ENCODE measurements at regions not wholly inside any gene's neighbourhood (a gene's known extent, or its start where the extent isn't known, plus 50 kb on each side); places are given as distances from the start of the nearest gene placed in this dataset.

DNA sequence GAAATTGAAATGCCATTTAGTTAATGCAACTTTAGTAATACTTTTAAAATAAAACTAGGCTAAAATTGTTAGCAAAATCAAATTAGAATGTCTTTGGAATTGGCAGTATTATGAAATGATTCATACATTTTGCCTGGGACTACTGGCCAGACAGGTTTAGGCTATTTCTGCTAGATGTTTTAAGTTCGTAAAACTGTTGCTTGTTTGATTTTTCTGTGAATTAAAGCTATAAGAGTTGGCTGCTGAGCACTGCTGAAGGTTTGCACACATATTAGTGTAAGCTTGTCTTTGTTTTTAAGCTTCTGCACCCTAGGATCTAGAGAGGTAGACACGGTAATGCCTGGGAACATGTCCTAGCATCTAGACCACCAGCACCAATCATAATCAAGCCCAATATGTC, 1094.6 kb upstream of the ADGRL4 start:
- H3K4me3 ChIP-seq: no peak overlapping the region
- H3K27ac ChIP-seq: no peak overlapping the region
- H3K27me3 ChIP-seq: no peaks in the 10 kb centered on the region
- intact Hi-C loops (cut with DNase I; ENCODE audit: low total_unique reads): no loop called here
- H3K4me1 ChIP-seq: no peaks in the 10 kb centered on the region
- H3K9me3 ChIP-seq: peaks cover 0 to 11% (median 9%) of the 10 kb centered on the region in 3 donors
- TF ChIP-seq, protein P1, sequence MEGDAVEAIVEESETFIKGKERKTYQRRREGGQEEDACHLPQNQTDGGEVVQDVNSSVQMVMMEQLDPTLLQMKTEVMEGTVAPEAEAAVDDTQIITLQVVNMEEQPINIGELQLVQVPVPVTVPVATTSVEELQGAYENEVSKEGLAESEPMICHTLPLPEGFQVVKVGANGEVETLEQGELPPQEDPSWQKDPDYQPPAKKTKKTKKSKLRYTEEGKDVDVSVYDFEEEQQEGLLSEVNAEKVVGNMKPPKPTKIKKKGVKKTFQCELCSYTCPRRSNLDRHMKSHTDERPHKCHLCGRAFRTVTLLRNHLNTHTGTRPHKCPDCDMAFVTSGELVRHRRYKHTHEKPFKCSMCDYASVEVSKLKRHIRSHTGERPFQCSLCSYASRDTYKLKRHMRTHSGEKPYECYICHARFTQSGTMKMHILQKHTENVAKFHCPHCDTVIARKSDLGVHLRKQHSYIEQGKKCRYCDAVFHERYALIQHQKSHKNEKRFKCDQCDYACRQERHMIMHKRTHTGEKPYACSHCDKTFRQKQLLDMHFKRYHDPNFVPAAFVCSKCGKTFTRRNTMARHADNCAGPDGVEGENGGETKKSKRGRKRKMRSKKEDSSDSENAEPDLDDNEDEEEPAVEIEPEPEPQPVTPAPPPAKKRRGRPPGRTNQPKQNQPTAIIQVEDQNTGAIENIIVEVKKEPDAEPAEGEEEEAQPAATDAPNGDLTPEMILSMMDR (IDR thresholded peaks at IDR 0.05): no peak
- DNase-seq: no peak
- H3K36me3 ChIP-seq: no peaks in the 10 kb centered on the region

DNA sequence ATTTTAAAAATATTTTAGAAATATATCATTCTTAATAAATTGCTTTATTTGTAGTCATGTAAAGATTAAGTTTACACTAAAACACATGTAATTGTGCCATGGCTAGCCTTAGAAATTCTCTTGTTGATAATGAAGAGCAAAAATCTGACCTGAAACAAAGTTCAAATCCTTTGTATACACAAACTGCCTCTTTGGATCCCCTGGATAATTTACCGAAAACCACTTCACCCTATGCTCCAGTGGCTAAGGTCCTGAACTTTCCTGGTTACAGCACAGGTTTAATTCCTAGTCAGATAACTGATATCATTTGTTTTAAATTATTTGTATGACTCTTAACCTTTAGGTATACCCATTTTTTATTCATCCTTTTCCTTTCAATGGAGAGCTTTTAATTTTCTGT, 1093.2 kb upstream of the ADGRL4 start:
- no peak overlapping the region for H3K4me3 ChIP-seq
- TF ChIP-seq, protein P1 (IDR thresholded peaks at IDR 0.05): no peak
- H3K36me3 ChIP-seq: no peaks in the 10 kb centered on the region
- DNase-seq: no peak
- intact Hi-C loops (cut with DNase I; ENCODE audit: low total_unique reads): no loop called here
- H3K27ac ChIP-seq: no peak overlapping the region
- H3K27me3 ChIP-seq: no peaks in the 10 kb centered on the region
- H3K9me3 ChIP-seq: peaks cover 0 to 11% (median 9%) of the 10 kb centered on the region in 3 donors
- H3K4me1 ChIP-seq: no peaks in the 10 kb centered on the region

DNA sequence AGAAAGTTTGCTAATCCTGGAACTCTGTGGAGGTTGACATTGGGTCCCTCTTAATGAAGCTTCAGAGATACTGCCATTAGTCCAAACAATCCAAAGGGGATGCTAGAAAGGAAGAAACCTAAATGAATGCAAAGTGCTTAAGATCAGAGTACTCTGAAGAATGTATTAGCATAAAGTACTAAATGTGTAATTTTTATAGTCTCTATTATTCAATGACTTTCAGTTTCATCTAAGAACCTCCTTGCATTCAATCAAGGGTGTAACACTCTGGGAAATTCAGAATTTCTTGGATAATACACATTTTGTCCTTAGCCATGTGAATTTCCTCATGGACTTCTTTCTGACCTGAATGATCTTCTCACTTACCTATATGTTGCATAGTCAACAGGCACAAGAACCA, 1078.5 kb upstream of the ADGRL4 start:
- TF ChIP-seq, protein P1 (IDR thresholded peaks at IDR 0.05): no peak
- DNase-seq: no peak
- Histone ChIP-seq H3K27ac (no peak overlapping the region), H3K9me3 (no peaks in the 10 kb centered on the region), H3K27me3 (no peaks in the 10 kb centered on the region), H3K4me3 (no peak overlapping the region), H3K4me1 (no peaks in the 10 kb centered on the region), H3K36me3 (no peaks in the 10 kb centered on the region)
- intact Hi-C loops (cut with DNase I; ENCODE audit: low total_unique reads): no loop called here

DNA sequence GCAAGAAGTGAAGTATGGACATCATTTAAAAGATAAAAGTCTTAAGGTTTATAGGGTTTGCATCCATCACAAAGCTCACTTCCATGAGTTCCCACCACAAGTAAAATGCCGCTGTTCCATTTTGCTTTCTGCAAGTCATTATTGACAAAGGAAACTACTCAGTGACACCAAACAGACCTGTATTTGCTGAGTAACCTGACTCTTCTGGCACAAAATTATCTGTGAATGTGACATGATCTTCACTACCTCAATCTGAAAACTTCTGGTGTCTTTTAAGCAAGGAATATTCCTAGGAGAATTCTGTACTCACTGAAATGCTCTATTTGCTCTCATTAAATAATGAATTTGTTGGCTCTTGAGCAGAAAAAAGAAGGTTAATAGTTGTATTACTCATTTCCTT, 1077.4 kb upstream of the ADGRL4 start:
- TF ChIP-seq, protein P1 (IDR thresholded peaks at IDR 0.05): no peak
- Histone ChIP-seq H3K27me3 (no peaks in the 10 kb centered on the region), H3K9me3 (no peaks in the 10 kb centered on the region), H3K27ac (no peak overlapping the region), H3K36me3 (no peaks in the 10 kb centered on the region), H3K4me1 (no peaks in the 10 kb centered on the region), H3K4me3 (no peak overlapping the region)
- DNase-seq: no peak
- intact Hi-C loops (cut with DNase I; ENCODE audit: low total_unique reads): no loop called here

DNA sequence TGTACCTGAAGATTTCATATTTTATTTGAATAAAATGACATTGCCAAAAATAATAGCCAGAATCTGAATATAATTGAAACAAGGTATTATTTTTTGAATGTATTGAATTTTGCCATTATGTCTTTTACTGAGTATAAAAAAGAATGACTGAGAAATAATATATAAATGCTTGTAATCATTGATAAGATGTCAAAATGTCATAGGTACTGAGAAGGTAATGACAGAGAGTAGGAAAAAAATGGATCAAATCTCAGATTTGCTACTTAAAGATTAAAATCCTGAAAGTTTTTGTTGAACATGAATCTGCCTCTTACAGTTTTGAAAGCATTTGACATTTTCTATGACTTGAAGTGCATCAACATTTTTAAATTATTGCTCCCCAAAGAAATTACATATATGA, 1069.9 kb upstream of the ADGRL4 start:
- intact Hi-C loops (cut with DNase I; ENCODE audit: low total_unique reads): no loop called here
- no peak overlapping the region for H3K27ac ChIP-seq
- no peaks in the 10 kb centered on the region for H3K9me3 ChIP-seq
- TF ChIP-seq, protein P1 (IDR thresholded peaks at IDR 0.05): no peak
- no peak overlapping the region for H3K4me3 ChIP-seq
- no peaks in the 10 kb centered on the region for H3K36me3 ChIP-seq
- H3K4me1 ChIP-seq: no peaks in the 10 kb centered on the region
- no peak for DNase-seq
- no peaks in the 10 kb centered on the region for H3K27me3 ChIP-seq

DNA sequence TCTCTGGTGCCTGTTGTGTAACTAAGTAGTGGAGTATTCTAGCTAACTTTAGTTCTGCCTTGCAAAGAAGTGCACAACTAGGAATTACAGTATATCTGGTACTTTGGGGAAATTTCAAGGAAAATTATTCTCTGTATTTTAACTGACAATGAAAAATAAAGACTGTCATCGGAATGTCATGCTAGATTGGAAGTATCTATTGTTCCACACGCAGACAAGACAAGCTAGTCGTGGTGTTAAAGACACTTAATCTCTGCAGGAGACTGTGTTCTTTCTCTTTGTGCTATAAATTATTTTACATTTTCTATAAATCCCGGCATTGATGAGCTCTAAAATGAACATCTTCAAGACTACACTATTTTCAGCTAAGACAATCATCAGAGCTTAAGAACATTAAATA, 1068.8 kb upstream of the ADGRL4 start:
- H3K27ac ChIP-seq: no peak overlapping the region
- DNase-seq: no peak
- no peak overlapping the region for H3K4me3 ChIP-seq
- no peaks in the 10 kb centered on the region for H3K36me3 ChIP-seq
- H3K27me3 ChIP-seq: no peaks in the 10 kb centered on the region
- TF ChIP-seq, protein P1 (IDR thresholded peaks at IDR 0.05): no peak
- intact Hi-C loops (cut with DNase I; ENCODE audit: low total_unique reads): no loop called here
- H3K9me3 ChIP-seq: no peaks in the 10 kb centered on the region
- no peaks in the 10 kb centered on the region for H3K4me1 ChIP-seq

Measured in tibial artery (tissue), 4 donors.